ENCODE measurements at regions not wholly inside any gene's neighbourhood (a gene's known extent, or its start where the extent isn't known, plus 50 kb on each side); places are given as distances from the start of the nearest gene placed in this dataset.

DNA sequence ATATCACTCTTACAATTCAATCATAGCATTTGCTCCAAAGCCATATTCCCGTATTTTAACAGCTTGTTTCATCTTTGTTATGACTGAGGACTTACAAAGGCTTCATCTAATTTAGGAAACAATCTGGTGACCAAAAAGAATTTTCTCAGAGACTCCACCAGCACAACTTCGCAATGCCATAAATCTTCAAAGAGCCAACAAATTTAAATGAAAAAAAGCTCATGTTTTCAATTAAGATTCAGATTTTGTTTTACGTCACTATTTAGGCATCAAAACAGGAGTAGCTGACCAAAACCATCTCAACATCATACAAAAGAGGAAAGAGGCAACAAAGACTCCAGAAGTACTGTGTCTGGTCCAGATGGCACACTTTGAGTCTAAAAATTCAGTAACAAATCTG, 373.3 kb downstream of the TTLL7 start:
- TF ChIP-seq, protein P1, sequence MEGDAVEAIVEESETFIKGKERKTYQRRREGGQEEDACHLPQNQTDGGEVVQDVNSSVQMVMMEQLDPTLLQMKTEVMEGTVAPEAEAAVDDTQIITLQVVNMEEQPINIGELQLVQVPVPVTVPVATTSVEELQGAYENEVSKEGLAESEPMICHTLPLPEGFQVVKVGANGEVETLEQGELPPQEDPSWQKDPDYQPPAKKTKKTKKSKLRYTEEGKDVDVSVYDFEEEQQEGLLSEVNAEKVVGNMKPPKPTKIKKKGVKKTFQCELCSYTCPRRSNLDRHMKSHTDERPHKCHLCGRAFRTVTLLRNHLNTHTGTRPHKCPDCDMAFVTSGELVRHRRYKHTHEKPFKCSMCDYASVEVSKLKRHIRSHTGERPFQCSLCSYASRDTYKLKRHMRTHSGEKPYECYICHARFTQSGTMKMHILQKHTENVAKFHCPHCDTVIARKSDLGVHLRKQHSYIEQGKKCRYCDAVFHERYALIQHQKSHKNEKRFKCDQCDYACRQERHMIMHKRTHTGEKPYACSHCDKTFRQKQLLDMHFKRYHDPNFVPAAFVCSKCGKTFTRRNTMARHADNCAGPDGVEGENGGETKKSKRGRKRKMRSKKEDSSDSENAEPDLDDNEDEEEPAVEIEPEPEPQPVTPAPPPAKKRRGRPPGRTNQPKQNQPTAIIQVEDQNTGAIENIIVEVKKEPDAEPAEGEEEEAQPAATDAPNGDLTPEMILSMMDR (IDR thresholded peaks at IDR 0.05): no peak
- TF ChIP-seq, protein P2, sequence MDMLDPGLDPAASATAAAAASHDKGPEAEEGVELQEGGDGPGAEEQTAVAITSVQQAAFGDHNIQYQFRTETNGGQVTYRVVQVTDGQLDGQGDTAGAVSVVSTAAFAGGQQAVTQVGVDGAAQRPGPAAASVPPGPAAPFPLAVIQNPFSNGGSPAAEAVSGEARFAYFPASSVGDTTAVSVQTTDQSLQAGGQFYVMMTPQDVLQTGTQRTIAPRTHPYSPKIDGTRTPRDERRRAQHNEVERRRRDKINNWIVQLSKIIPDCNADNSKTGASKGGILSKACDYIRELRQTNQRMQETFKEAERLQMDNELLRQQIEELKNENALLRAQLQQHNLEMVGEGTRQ (CRISPR knock-in tag; IDR thresholded peaks at IDR 0.05): no peak
- TF ChIP-seq JUN (CRISPR knock-in tag; IDR thresholded peaks at IDR 0.05) (no peak), ZBTB21 (CRISPR knock-in tag; IDR thresholded peaks at IDR 0.05; ENCODE audit: borderline replicate concordance) (no peak), TCF7 (CRISPR knock-in tag; IDR thresholded peaks at IDR 0.05; ENCODE audit: low read depth) (no peak), GRHL2 (CRISPR knock-in tag; IDR thresholded peaks at IDR 0.05; ENCODE audit: insufficient replicate concordance, severe bottlenecking) (no peak), ETV6 (CRISPR knock-in tag; IDR thresholded peaks at IDR 0.05) (no peak), GABPB1 (CRISPR knock-in tag; IDR thresholded peaks at IDR 0.05) (no peak), NR3C1 (CRISPR knock-in tag; conservative IDR thresholded peaks at IDR 0.05; ENCODE audit: low read depth) (no peak)
- TF ChIP-seq, protein P3, sequence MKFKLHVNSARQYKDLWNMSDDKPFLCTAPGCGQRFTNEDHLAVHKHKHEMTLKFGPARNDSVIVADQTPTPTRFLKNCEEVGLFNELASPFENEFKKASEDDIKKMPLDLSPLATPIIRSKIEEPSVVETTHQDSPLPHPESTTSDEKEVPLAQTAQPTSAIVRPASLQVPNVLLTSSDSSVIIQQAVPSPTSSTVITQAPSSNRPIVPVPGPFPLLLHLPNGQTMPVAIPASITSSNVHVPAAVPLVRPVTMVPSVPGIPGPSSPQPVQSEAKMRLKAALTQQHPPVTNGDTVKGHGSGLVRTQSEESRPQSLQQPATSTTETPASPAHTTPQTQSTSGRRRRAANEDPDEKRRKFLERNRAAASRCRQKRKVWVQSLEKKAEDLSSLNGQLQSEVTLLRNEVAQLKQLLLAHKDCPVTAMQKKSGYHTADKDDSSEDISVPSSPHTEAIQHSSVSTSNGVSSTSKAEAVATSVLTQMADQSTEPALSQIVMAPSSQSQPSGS (CRISPR knock-in tag; IDR thresholded peaks at IDR 0.05; ENCODE audit: borderline replicate concordance, low read depth): no peak
- TF ChIP-seq, protein P4, sequence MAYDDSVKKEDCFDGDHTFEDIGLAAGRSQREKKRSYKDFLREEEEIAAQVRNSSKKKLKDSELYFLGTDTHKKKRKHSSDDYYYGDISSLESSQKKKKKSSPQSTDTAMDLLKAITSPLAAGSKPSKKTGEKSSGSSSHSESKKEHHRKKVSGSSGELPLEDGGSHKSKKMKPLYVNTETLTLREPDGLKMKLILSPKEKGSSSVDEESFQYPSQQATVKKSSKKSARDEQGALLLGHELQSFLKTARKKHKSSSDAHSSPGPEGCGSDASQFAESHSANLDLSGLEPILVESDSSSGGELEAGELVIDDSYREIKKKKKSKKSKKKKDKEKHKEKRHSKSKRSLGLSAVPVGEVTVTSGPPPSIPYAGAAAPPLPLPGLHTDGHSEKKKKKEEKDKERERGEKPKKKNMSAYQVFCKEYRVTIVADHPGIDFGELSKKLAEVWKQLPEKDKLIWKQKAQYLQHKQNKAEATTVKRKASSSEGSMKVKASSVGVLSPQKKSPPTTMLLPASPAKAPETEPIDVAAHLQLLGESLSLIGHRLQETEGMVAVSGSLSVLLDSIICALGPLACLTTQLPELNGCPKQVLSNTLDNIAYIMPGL (CRISPR knock-in tag; IDR thresholded peaks at IDR 0.05): no peak
